Type B pancreatic cell (in vitro differentiated cells): ENCODE measurements at regions not wholly inside any gene's neighbourhood (a gene's known extent, or its start where the extent isn't known, plus 50 kb on each side); places are given as distances from the start of the nearest gene placed in this dataset.

Experiments
- DNase-seq: peaks from one replicate; pipeline ENCODE4 v3.0.0; 2021; ENCODE audit warnings: mixed read lengths; ENCODE audit not compliant: unreplicated experiment; ENCODE audit errors: extremely low spot score
- H3K27ac Mint-ChIP-seq: 2 replicates; pipeline ENCODE4 v1.8.0; 2021; ENCODE audit warnings: mild to moderate bottlenecking, mixed read lengths
- H3K27me3 Mint-ChIP-seq: 2 replicates; pipeline ENCODE4 v1.8.0; 2021; ENCODE audit warnings: mixed read lengths
- H3K36me3 Mint-ChIP-seq: 2 replicates; pipeline ENCODE4 v1.8.0; 2021; ENCODE audit warnings: mixed read lengths
- H3K4me1 Mint-ChIP-seq: one replicate; pipeline ENCODE4 v1.8.0; 2021; ENCODE audit warnings: mixed read lengths; ENCODE audit not compliant: unreplicated experiment
- H3K4me3 Mint-ChIP-seq: 2 replicates; pipeline ENCODE4 v1.8.0; 2021; ENCODE audit warnings: mild to moderate bottlenecking, mixed read lengths
- H3K9me3 Mint-ChIP-seq: 2 replicates; pipeline ENCODE4 v1.8.0; 2021; ENCODE audit warnings: mixed read lengths
- TF ChIP-seq, protein P1 (sequence below): fragments of 200-600 bp; sonication (generic); conservative IDR thresholded peaks from 2 replicates; pipeline ENCODE4 v1.5.0; 2021; ENCODE audit warnings: antibody characterized with exemption, mild to moderate bottlenecking

DNA sequence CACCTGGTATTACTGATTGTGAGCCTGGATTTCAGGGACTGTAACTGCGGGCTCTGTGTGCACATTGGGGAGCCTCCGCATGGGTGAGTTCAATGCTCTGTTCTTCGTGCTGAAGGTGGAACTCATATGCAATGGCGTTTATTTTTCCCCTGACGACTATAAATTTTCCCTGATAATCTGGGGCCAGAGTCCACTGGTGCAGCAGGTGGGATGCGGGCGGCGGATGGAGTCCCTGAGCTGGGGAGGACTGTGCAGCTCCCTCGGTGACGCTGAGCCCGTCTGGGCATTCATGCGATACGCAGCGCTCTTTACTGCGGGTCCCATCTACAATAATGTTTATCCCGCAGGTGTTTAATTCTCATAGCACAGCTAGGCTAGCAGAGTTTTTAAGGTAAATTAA lies 181.6 kb upstream of the ALKAL2 start:
- Mint-ChIP-seq H3K36me3 (no peaks in the 10 kb centered on the region), H3K27me3 (peaks cover 31% of the 10 kb centered on the region), H3K9me3 (no peaks in the 10 kb centered on the region), H3K4me3 (no peak overlapping the region), H3K27ac (no peak overlapping the region), H3K4me1 (no peaks in the 10 kb centered on the region)
- no peak for DNase-seq
- TF ChIP-seq, protein P1, sequence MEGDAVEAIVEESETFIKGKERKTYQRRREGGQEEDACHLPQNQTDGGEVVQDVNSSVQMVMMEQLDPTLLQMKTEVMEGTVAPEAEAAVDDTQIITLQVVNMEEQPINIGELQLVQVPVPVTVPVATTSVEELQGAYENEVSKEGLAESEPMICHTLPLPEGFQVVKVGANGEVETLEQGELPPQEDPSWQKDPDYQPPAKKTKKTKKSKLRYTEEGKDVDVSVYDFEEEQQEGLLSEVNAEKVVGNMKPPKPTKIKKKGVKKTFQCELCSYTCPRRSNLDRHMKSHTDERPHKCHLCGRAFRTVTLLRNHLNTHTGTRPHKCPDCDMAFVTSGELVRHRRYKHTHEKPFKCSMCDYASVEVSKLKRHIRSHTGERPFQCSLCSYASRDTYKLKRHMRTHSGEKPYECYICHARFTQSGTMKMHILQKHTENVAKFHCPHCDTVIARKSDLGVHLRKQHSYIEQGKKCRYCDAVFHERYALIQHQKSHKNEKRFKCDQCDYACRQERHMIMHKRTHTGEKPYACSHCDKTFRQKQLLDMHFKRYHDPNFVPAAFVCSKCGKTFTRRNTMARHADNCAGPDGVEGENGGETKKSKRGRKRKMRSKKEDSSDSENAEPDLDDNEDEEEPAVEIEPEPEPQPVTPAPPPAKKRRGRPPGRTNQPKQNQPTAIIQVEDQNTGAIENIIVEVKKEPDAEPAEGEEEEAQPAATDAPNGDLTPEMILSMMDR: no peak

DNA sequence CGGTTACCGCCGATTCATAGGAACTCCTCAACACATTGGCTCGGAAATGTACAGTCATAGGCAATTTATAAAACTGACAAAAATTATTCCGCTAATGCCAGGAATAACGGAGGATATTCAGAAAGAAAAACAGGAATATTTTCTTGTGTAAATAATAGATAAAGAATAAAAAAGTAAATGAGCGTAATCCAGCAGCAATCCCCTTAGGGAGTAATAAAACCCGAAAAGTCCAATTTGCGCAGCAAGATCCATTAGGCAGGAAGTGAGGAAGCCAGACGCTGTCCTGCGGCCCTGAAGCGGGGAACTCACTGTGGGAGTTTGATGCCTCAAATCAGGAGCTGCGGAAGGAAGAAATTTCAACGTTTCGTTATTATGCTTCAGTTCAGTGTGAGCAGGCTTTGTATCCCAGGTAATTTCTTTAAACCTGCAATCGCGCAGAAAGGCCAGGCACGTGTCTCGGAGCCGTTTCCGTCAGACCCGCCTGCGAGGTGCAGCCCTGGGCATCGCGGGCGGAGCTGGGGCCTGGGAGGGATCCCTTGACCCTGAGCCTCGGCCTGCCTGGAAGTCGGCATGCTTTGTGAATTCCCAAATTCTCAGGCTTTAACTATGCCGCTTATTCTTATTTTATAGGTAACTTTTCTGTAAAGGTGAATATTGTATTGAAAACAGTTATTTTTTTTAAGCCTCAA lies 180.9 kb upstream of the ALKAL2 start:
- Mint-ChIP-seq H3K27ac (no peak overlapping the region), H3K36me3 (no peaks in the 10 kb centered on the region), H3K4me3 (no peak overlapping the region), H3K4me1 (no peaks in the 10 kb centered on the region), H3K27me3 (peaks cover 31% of the 10 kb centered on the region), H3K9me3 (no peaks in the 10 kb centered on the region)
- TF ChIP-seq, protein P1: no peak
- no peak for DNase-seq

DNA sequence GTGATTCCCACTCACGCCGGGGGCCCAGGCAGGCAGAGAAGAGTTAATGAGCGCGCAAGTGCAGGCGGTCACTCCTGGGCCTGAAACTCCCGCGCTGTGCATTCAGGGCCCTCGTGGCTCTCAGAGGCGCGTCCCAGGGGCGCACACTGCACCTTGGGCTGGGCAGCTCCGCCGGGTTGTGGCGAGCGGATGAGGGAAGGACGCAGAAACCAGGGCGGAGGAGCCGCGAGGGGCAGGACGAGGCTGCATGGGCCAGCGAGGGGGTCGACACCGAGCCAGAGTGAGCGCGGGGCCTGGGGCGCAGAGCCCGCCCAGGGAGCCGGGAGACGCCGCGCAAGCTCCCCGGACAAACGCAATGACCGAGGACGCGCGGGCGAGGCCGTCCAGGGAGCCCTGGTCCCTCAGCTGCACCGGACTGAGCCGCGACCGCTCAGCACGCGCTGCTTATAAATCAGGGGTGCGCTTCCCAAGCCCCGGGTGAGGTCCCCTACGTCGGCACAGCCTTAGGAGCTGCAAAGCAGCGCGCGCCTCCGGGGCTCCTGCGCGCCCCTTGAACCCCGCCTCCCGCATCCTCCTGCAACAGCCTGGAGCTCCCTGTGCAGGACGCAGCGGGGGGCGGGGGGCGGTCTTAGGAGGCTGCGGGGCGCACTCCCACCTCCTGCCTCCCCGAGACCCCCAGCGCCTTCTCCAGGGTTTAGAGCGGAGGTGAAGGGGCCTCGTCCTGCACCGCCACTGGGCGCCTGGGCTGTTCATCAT lies 180.2 kb upstream of the ALKAL2 start:
- Mint-ChIP-seq H3K36me3 (no peaks in the 10 kb centered on the region), H3K4me1 (no peaks in the 10 kb centered on the region), H3K4me3 (peak overlapping the region; percentile 82), H3K9me3 (no peaks in the 10 kb centered on the region), H3K27me3 (peaks cover 31% of the 10 kb centered on the region), H3K27ac (no peak overlapping the region)
- DNase-seq: no peak
- TF ChIP-seq, protein P1: no peak

DNA sequence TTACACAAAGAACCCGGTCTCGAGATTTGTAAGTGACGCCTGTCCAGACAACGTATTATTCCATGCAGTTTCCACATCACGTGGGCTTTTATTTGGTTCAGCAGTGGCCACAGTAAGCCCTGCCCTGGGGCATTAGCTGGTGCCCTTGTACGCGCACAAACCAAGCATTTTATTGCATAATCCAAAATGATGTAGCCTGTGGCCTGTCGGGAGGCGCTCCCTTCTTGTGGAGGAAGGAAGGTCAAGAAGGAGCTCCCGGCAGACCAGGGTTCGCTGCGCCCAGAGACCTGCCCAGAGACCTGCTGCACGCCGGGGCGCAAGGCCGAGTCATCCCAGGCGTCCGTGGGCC lies 179.6 kb upstream of the ALKAL2 start:
- Mint-ChIP-seq H3K36me3 (no peaks in the 10 kb centered on the region), H3K27ac (no peak overlapping the region), H3K27me3 (peaks cover 31% of the 10 kb centered on the region), H3K4me1 (no peaks in the 10 kb centered on the region), H3K9me3 (no peaks in the 10 kb centered on the region), H3K4me3 (peak overlapping the region; percentile 82)
- no peak for DNase-seq
- TF ChIP-seq, protein P1: no peak

DNA sequence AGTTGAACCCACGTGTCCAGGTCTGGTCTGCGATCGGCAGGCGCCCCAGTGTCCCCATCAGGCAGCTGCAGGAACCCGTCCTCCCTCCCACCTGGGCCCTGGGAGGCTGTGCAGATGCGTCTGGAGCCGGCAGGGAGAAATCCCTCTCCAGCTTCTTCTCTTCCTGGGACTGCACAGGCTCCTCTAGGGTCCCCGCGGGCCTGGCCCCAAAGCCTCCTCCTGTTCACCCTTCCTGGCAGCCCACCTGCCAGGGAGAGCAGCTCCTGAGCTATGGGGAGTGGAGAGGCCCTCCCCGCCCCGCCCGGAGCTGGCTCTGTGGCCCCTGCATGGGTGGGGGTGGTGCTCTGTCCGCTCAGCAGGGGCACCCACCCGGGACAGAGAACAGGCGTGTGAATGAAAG lies 179.2 kb upstream of the ALKAL2 start:
- no peak for DNase-seq
- no peaks in the 10 kb centered on the region for H3K4me1 Mint-ChIP-seq
- no peak overlapping the region for H3K4me3 Mint-ChIP-seq
- no peaks in the 10 kb centered on the region for H3K36me3 Mint-ChIP-seq
- TF ChIP-seq, protein P1: no peak
- no peak overlapping the region for H3K27ac Mint-ChIP-seq
- peaks cover 31% of the 10 kb centered on the region for H3K27me3 Mint-ChIP-seq
- no peaks in the 10 kb centered on the region for H3K9me3 Mint-ChIP-seq
